OCI-LY1 (cell line): ENCODE measurements at regions not wholly inside any gene's neighbourhood (a gene's known extent, or its start where the extent isn't known, plus 50 kb on each side); places are given as distances from the start of the nearest gene placed in this dataset.
"Not testable (repeated sequence)": the region's sequence is repeated elsewhere in the genome, so short reads cannot be mapped to it uniquely, and the experiment has no call there.

Source experiments
- EZH2 ChIP-seq: fragments of 200-600 bp; sonication (generic), shearing (Covaris generic); IDR thresholded peaks from 2 replicates; pipeline ENCODE4 v1.8.0; 2017; ENCODE audit warnings: borderline replicate concordance, mixed run types, mild to moderate bottlenecking, antibody characterized with exemption, low read length, moderate library complexity, mixed read lengths
- TF ChIP-seq, protein P1 (sequence below): fragments of 200-600 bp; sonication (generic), shearing (Covaris generic); IDR thresholded peaks from 2 replicates; pipeline ENCODE4 v1.5.1; 2017; ENCODE audit warnings: mild to moderate bottlenecking, antibody characterized with exemption, low read length, moderate library complexity, mixed read lengths

DNA sequence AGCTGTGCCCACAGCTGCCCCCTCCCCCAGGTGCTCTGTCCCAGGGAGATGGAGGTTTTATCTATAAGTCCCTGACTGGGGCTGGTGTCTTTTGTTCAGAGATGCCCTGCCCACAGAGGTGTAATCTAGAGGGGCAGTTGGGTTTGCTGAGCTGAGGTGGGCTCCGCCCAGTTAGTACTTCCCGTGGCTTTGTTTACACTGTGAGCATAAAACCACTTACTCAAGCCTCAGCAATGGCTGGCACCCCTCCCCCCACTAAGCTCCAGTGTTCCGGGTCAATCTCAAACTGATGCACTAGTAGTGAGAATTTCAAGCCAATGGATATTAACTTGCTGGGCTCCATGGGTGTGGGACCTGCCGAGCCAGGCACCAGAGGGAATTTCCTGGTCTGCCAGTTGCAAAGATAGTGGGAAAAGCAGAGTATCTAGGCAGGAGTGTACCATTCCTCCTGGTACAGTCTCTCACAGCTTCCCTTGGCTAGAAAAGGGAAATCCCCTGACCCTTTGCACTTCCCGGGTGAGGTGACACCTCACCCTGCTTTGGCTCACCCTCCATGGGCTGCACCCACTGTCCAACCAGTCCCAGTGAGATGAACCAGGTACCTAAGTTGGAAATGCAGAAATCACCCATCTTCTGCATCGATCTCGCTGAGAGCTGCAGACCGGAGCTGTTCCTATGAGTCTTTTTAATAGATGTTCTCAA, 509.6 kb downstream of the TMEM38B start:
- TF ChIP-seq, protein P1, sequence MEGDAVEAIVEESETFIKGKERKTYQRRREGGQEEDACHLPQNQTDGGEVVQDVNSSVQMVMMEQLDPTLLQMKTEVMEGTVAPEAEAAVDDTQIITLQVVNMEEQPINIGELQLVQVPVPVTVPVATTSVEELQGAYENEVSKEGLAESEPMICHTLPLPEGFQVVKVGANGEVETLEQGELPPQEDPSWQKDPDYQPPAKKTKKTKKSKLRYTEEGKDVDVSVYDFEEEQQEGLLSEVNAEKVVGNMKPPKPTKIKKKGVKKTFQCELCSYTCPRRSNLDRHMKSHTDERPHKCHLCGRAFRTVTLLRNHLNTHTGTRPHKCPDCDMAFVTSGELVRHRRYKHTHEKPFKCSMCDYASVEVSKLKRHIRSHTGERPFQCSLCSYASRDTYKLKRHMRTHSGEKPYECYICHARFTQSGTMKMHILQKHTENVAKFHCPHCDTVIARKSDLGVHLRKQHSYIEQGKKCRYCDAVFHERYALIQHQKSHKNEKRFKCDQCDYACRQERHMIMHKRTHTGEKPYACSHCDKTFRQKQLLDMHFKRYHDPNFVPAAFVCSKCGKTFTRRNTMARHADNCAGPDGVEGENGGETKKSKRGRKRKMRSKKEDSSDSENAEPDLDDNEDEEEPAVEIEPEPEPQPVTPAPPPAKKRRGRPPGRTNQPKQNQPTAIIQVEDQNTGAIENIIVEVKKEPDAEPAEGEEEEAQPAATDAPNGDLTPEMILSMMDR: not testable (repeated sequence)
- TF ChIP-seq EZH2: not testable (repeated sequence)
